IMR-90 (cell line): ENCODE measurements at regions not wholly inside any gene's neighbourhood (a gene's known extent, or its start where the extent isn't known, plus 50 kb on each side); places are given as distances from the start of the nearest gene placed in this dataset.

Experiments used
- ATAC-seq: fragments of 200-7000 bp; cut with Tn5 transposase; 2 replicates; pipeline ENCODE4 v1.9.1; 2020; ENCODE audit warnings: low read depth, mild to moderate bottlenecking, moderate library complexity
- BruUV-seq: library from RNA; stranded (reverse); fragments of 400-500 nt; replicated peaks from 2 replicates; lab custom pipeline; 2021; lab: Mats Ljungman, UMichigan
- CTCF ChIA-PET: fragments of 300-600 bp; formaldehyde crosslinking; extraction: SDS; loops from one replicate; lab custom pipeline; 2021; ENCODE audit warnings: antibody characterized with exemption; lab: Yijun Ruan, JAX
- POLR2A ChIA-PET: fragments of 300-600 bp; sonication (Branson Sonifier 250); formaldehyde crosslinking; loops from one replicate; lab custom pipeline; 2022; ENCODE audit warnings: antibody characterized with exemption; ENCODE audit not compliant: unreplicated experiment; lab: Charles Lee
- DNase-seq: peaks from one replicate; pipeline ENCODE4 v3.0.0; 2013
- H2AFZ ChIP-seq: replicated peaks from 2 replicates; pipeline ENCODE3; 2013; ENCODE audit warnings: low read length, mild to moderate bottlenecking; ENCODE audit not compliant: poor library complexity
- H2AK5ac ChIP-seq: 2 replicates; pipeline ENCODE4 v1.6.1; 2013; ENCODE audit warnings: low read depth, low read length, inconsistent platforms
- H2AK9ac ChIP-seq: replicated peaks from 2 replicates; pipeline ENCODE3; 2013; ENCODE audit warnings: mild to moderate bottlenecking, low read depth, low read length, moderate library complexity; ENCODE audit not compliant: poor library complexity
- H2BK120ac ChIP-seq: 2 replicates; pipeline ENCODE4 v1.6.1; 2013; ENCODE audit warnings: low read depth, low read length, inconsistent platforms
- H2BK15ac ChIP-seq: 3 replicates; pipeline ENCODE4 v1.6.1; 2013; ENCODE audit warnings: low read depth, low read length, inconsistent platforms
- H2BK20ac ChIP-seq: 2 replicates; pipeline ENCODE4 v1.6.1; 2013; ENCODE audit warnings: low read depth, mild to moderate bottlenecking, inconsistent platforms, low read length, moderate library complexity
- H2BK5ac ChIP-seq: 2 replicates; pipeline ENCODE4 v1.6.1; 2013; ENCODE audit warnings: mild to moderate bottlenecking, low read depth, low read length, inconsistent platforms; ENCODE audit not compliant: poor library complexity, severe bottlenecking
- H3K14ac ChIP-seq: replicated peaks from 2 replicates; pipeline ENCODE4 v1.6.1; 2013; ENCODE audit warnings: low read depth, low read length, inconsistent platforms
- H3K18ac ChIP-seq: 2 replicates; pipeline ENCODE4 v1.6.1; 2013; ENCODE audit warnings: low read depth, low read length, control low read depth
- H3K23ac ChIP-seq: 2 replicates; pipeline ENCODE4 v1.6.1; 2013; ENCODE audit warnings: low read depth, low read length, inconsistent platforms
- H3K27ac ChIP-seq: 2 replicates; pipeline ENCODE4 v1.5.1; 2013; ENCODE audit warnings: mild to moderate bottlenecking, control low read depth, low read length; ENCODE audit not compliant: insufficient read depth
- H3K27me3 ChIP-seq: 2 replicates; pipeline ENCODE4 v1.6.1; 2013; ENCODE audit warnings: low read length; ENCODE audit not compliant: control insufficient read depth, insufficient read depth
- H3K36me3 ChIP-seq: 2 replicates; pipeline ENCODE4 v1.6.1; 2013; ENCODE audit warnings: low read length, mixed read lengths; ENCODE audit not compliant: control insufficient read depth, insufficient read depth
- H3K4ac ChIP-seq: 2 replicates; pipeline ENCODE4 v1.6.1; 2013; ENCODE audit warnings: low read depth, low read length, inconsistent platforms
- H3K4me1 ChIP-seq: 2 replicates; pipeline ENCODE4 v1.6.1; 2013; ENCODE audit warnings: low read length, mixed read lengths; ENCODE audit not compliant: control insufficient read depth, insufficient read depth
- H3K4me2 ChIP-seq: 2 replicates; pipeline ENCODE4 v1.6.1; 2013; ENCODE audit warnings: low read depth, mild to moderate bottlenecking, control low read depth, low read length, moderate library complexity
- H3K4me3 ChIP-seq: 2 replicates; pipeline ENCODE4 v1.5.1; 2013; ENCODE audit warnings: low read depth, mild to moderate bottlenecking, control low read depth, low read length, moderate library complexity; ENCODE audit not compliant: insufficient read depth
- H3K56ac ChIP-seq: 2 replicates; pipeline ENCODE4 v1.6.1; 2013; ENCODE audit warnings: low read length, inconsistent platforms; ENCODE audit not compliant: insufficient read depth; ENCODE audit errors: extremely low read depth
- H3K79me1 ChIP-seq, 2 experiments: 2 replicates each; pipeline ENCODE4 v1.6.1; 2013; ENCODE audit warnings: low read length in 2 of 2, inconsistent platforms in 1 of 2, low read depth in 1 of 2
- H3K9ac ChIP-seq: 2 replicates; pipeline ENCODE4 v1.6.1; 2013; ENCODE audit warnings: low read depth, low read length, control low read depth
- H3K9me1 ChIP-seq: 2 replicates; pipeline ENCODE4 v1.6.1; 2013; ENCODE audit warnings: low read length, inconsistent platforms; ENCODE audit not compliant: insufficient read depth
- H3K9me3 ChIP-seq: 2 replicates; pipeline ENCODE4 v1.6.1; 2013; ENCODE audit warnings: low read length; ENCODE audit not compliant: control insufficient read depth, insufficient read depth
- H4K20me1 ChIP-seq: 2 replicates; pipeline ENCODE4 v1.6.1; 2013; ENCODE audit warnings: low read length, inconsistent platforms; ENCODE audit not compliant: insufficient read depth
- H4K5ac ChIP-seq: 2 replicates; pipeline ENCODE4 v1.6.1; 2013; ENCODE audit warnings: mild to moderate bottlenecking, low read depth, low read length, control low read depth
- H4K8ac ChIP-seq, 2 experiments: 2 replicates each; pipeline ENCODE4 v1.6.1; 2013; ENCODE audit warnings: low read depth in 2 of 2, low read length in 2 of 2, control low read depth in 1 of 2, inconsistent platforms in 1 of 2
- H4K91ac ChIP-seq: 2 replicates; pipeline ENCODE4 v1.6.1; 2013; ENCODE audit warnings: low read depth, low read length, inconsistent platforms; ENCODE audit not compliant: insufficient read depth
- CTCF ChIP-seq: conservative IDR thresholded peaks from 2 replicates; pipeline ENCODE4 v1.5.1; 2012; ENCODE audit warnings: mild to moderate bottlenecking, low read depth, low read length, improper control_type of control experiment
- ELK1 ChIP-seq: fragments of 150-350 bp; IDR thresholded peaks from 2 replicates; pipeline ENCODE4 v1.6.1; 2016; ENCODE audit warnings: low read depth, mild to moderate bottlenecking, low read length, moderate library complexity, borderline replicate concordance
- USF2 ChIP-seq: fragments of 150-350 bp; IDR thresholded peaks from 2 replicates; pipeline ENCODE4 v1.6.1; 2017; ENCODE audit warnings: mild to moderate bottlenecking, antibody characterized with exemption, low read length, low read depth
- dilution Hi-C: fragments of 300-500 bp; cut with HindIII; formaldehyde crosslinking; loops from one replicate; pipeline ENCODE4 v1.14.3; 2018; ENCODE audit warnings: low sequenced_read_pairs; ENCODE audit not compliant: unreplicated experiment
- in situ Hi-C: fragments of 300-500 bp; cut with MboI; formaldehyde crosslinking; loops from 3 replicates; pipeline ENCODE4 v1.14.3; 2019; ENCODE audit warnings: low sequenced_read_pairs, inconsistent platforms, mixed read lengths
- intact Hi-C: fragments of 100-400 bp; cut with micrococcal nuclease; formaldehyde crosslinking; loops from 2 replicates; pipeline ENCODE4 v1.10.0; 2022

- peaks cover 2% of the 10 kb centered on the region; the same call in 1 of the 2 replicates for H3K4me1 ChIP-seq
- no peak overlapping the region for H2BK120ac ChIP-seq
- H3K4me2 ChIP-seq, result no peak overlapping the region
- TF ChIP-seq ELK1, result no peak
- TF ChIP-seq USF2, result no peak
- no peak for TF ChIP-seq CTCF
- H2BK15ac ChIP-seq, result no peak overlapping the region
- no peaks in the 10 kb centered on the region for H4K20me1 ChIP-seq
- H3K23ac ChIP-seq, result no peak overlapping the region
- H3K4ac ChIP-seq, result no peak overlapping the region
- no peak overlapping the region for H4K91ac ChIP-seq
- H3K27ac ChIP-seq, result no peak overlapping the region
- H3K9me3 ChIP-seq, result no peaks in the 10 kb centered on the region
- ATAC-seq (no peak), DNase-seq (no peak)
- no peak overlapping the region for H3K9ac ChIP-seq
- POLR2A ChIA-PET, result no interaction called here
- peak overlapping the region; percentile 43; the same call in 1 of the 2 replicates for H3K18ac ChIP-seq
- H2AK5ac ChIP-seq, result no peak overlapping the region
- dilution Hi-C loops, result no loop called here
- CTCF ChIA-PET, result no interaction called here
- no peaks in the 10 kb centered on the region for H3K79me1 ChIP-seq
- H2BK20ac ChIP-seq, result no peak overlapping the region
- no peak overlapping the region for H3K4me3 ChIP-seq
- no peaks in the 10 kb centered on the region for H3K27me3 ChIP-seq
- intact Hi-C loops, result no loop called here
- BruUV-seq, result no TSS peak
- H4K8ac ChIP-seq, result no peak overlapping the region
- H2AFZ ChIP-seq, result no peak overlapping the region
- H3K56ac ChIP-seq, result no peak overlapping the region
- H3K9me1 ChIP-seq, result no peaks in the 10 kb centered on the region
- H3K14ac ChIP-seq, result no peak overlapping the region
- H2BK5ac ChIP-seq, result no peak overlapping the region
- H2AK9ac ChIP-seq, result no peak overlapping the region
- in situ Hi-C loops, result no loop called here
- H4K5ac ChIP-seq, result no peak overlapping the region
- H3K36me3 ChIP-seq, result no peaks in the 10 kb centered on the region
Measured at GRCh38 chr21:27646691-27647090, 679.8 kb upstream of the ADAMTS5 start.
